PC-3 (cell line): ENCODE measurements at regions not wholly inside any gene's neighbourhood (a gene's known extent, or its start where the extent isn't known, plus 50 kb on each side); places are given as distances from the start of the nearest gene placed in this dataset.

ENCODE experiments used
- EZH2 ChIP-seq: fragments of 300-600 bp; sonication (generic); IDR thresholded peaks from one replicate; pipeline ENCODE4 v1.6.1; 2017; ENCODE audit warnings: antibody characterized with exemption, mild to moderate bottlenecking, low read length; ENCODE audit not compliant: unreplicated experiment
- TF ChIP-seq, protein P1 (sequence below): fragments of 300-600 bp; sonication (generic); conservative IDR thresholded peaks from 2 replicates; pipeline ENCODE4 v1.5.1; 2017; ENCODE audit warnings: antibody characterized with exemption, low read depth, mild to moderate bottlenecking, low read length

DNA sequence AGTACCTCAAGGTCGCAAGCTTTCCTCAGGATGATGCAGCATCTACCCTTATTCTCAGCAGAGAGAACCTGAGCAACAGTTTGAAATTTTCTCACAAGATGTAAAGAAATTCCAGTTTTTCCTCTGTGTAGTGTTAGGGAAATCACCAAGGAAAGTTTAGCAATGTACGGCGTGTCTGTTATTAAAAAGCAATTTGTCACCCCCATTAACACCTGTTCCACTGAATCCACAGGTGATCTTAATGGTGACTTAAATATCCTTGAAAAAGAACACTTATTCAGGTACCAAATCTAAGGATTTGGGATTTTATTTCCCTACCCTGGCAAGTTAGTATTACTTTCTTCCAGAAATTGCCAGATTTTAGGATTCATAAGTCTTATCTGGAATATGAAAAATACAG, 77.9 kb upstream of the ATP10B start:
- TF ChIP-seq, protein P1, sequence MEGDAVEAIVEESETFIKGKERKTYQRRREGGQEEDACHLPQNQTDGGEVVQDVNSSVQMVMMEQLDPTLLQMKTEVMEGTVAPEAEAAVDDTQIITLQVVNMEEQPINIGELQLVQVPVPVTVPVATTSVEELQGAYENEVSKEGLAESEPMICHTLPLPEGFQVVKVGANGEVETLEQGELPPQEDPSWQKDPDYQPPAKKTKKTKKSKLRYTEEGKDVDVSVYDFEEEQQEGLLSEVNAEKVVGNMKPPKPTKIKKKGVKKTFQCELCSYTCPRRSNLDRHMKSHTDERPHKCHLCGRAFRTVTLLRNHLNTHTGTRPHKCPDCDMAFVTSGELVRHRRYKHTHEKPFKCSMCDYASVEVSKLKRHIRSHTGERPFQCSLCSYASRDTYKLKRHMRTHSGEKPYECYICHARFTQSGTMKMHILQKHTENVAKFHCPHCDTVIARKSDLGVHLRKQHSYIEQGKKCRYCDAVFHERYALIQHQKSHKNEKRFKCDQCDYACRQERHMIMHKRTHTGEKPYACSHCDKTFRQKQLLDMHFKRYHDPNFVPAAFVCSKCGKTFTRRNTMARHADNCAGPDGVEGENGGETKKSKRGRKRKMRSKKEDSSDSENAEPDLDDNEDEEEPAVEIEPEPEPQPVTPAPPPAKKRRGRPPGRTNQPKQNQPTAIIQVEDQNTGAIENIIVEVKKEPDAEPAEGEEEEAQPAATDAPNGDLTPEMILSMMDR = no peak
- no peak for TF ChIP-seq EZH2
